Testis (tissue), 2 donors: ENCODE measurements at regions not wholly inside any gene's neighbourhood (a gene's known extent, or its start where the extent isn't known, plus 50 kb on each side); places are given as distances from the start of the nearest gene placed in this dataset.

Experiments used
- POLR2A ChIP-seq: fragments of 450-650 bp; IDR thresholded peaks from one replicate; pipeline ENCODE4 v1.6.1; 2017; ENCODE audit warnings: antibody characterized with exemption, mild to moderate bottlenecking, moderate library complexity
- TF ChIP-seq, protein P1 (sequence below), 3 experiments: fragments of 450-650 bp in 2 of 3; fragments of 200-600 bp in 1 of 3; sonication (generic) in 1 of 3; IDR thresholded peaks; one replicate each; pipeline ENCODE4 v1.5.1; 2016 to 2019; ENCODE audit warnings: antibody characterized with exemption in 3 of 3, mild to moderate bottlenecking in 2 of 3, moderate library complexity in 1 of 3

DNA sequence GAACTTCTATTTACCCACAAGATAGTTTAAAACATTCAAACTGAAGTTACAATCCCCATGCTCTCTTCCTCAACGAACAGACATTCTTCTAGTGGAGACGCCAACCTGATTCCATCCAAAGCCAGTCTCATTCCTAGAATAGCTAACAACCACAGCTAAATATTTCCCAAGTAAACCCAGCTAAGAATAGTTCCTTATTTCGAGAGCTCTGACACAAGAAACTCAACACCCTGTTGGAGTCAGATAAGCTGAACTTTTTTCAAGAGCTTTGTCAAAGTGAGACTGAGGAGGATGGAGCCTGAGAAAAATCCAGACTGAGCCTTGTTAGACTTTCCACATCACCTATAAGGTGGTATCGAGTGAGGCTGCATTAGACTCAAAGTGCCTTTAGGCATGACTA lies 56.7 kb upstream of the RPS23 start:
- TF ChIP-seq, protein P1, sequence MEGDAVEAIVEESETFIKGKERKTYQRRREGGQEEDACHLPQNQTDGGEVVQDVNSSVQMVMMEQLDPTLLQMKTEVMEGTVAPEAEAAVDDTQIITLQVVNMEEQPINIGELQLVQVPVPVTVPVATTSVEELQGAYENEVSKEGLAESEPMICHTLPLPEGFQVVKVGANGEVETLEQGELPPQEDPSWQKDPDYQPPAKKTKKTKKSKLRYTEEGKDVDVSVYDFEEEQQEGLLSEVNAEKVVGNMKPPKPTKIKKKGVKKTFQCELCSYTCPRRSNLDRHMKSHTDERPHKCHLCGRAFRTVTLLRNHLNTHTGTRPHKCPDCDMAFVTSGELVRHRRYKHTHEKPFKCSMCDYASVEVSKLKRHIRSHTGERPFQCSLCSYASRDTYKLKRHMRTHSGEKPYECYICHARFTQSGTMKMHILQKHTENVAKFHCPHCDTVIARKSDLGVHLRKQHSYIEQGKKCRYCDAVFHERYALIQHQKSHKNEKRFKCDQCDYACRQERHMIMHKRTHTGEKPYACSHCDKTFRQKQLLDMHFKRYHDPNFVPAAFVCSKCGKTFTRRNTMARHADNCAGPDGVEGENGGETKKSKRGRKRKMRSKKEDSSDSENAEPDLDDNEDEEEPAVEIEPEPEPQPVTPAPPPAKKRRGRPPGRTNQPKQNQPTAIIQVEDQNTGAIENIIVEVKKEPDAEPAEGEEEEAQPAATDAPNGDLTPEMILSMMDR (IDR thresholded peaks at IDR 0.05): no peak
- no peak for TF ChIP-seq POLR2A
